Body of pancreas (tissue), 4 donors: ENCODE measurements at regions not wholly inside any gene's neighbourhood (a gene's known extent, or its start where the extent isn't known, plus 50 kb on each side); places are given as distances from the start of the nearest gene placed in this dataset.

Source experiments
- POLR2A ChIP-seq, 3 donors: fragments of 450-650 bp; IDR thresholded peaks; one replicate each; pipeline ENCODE4 v1.6.1; 2016; ENCODE audit warnings: antibody characterized with exemption in 3 of 3, mild to moderate bottlenecking in 2 of 3
- TF ChIP-seq, protein P1 (sequence below), 7 experiments: fragments of 450-650 bp in 4 of 7; fragments of 200-600 bp in 3 of 7; sonication (generic) in 3 of 7; IDR thresholded peaks; one replicate each; pipeline ENCODE4 v1.5.1; 2016 to 2019; ENCODE audit warnings: antibody characterized with exemption in 7 of 7

DNA sequence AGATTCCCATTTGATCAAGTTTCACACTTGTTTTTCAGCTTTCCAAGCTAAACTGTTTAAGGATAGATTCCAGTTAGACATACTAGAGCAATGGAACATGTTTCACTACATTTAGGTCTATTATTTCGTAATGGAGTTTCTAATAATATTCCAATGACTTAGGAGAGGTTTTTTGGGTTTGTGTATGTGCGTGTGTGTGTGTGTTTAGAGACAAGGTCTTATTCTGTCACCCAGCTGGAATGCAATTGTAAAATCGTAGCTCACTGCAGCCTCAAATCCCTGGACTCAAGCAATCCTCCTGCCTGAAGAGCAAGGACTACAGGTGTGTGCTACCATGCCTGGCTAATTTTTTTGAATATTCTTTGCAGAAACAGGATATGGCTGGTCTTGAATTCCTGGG lies 426.3 kb downstream of the ZFHX3 start:
- TF ChIP-seq, protein P1, sequence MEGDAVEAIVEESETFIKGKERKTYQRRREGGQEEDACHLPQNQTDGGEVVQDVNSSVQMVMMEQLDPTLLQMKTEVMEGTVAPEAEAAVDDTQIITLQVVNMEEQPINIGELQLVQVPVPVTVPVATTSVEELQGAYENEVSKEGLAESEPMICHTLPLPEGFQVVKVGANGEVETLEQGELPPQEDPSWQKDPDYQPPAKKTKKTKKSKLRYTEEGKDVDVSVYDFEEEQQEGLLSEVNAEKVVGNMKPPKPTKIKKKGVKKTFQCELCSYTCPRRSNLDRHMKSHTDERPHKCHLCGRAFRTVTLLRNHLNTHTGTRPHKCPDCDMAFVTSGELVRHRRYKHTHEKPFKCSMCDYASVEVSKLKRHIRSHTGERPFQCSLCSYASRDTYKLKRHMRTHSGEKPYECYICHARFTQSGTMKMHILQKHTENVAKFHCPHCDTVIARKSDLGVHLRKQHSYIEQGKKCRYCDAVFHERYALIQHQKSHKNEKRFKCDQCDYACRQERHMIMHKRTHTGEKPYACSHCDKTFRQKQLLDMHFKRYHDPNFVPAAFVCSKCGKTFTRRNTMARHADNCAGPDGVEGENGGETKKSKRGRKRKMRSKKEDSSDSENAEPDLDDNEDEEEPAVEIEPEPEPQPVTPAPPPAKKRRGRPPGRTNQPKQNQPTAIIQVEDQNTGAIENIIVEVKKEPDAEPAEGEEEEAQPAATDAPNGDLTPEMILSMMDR (IDR thresholded peaks at IDR 0.05) = no peak
- TF ChIP-seq POLR2A (IDR thresholded peaks at IDR 0.05) = no peak
